A673 (cell line): ENCODE measurements at regions not wholly inside any gene's neighbourhood (a gene's known extent, or its start where the extent isn't known, plus 50 kb on each side); places are given as distances from the start of the nearest gene placed in this dataset.

Experiments used
- CTCF ChIP-seq: fragments of 300-800, 200-600 bp; sonication (generic); conservative IDR thresholded peaks from 2 replicates; pipeline ENCODE4 v1.5.1; 2017; ENCODE audit warnings: low read depth, mild to moderate bottlenecking, antibody characterized with exemption, low read length, moderate library complexity, mixed read lengths
- EZH2 ChIP-seq: fragments of 200-600 bp; sonication (generic); IDR thresholded peaks from 2 replicates; pipeline ENCODE4 v1.6.1; 2017; ENCODE audit warnings: borderline replicate concordance, low read depth, mild to moderate bottlenecking, mixed read lengths, antibody characterized with exemption, low read length; ENCODE audit not compliant: poor library complexity, severe bottlenecking

GRCh38 chr21:14318578-14318977, 64.4 kb downstream of the HSPA13 start:
- TF ChIP-seq CTCF (no peak), EZH2 (no peak)
